ENCODE measurements at regions not wholly inside any gene's neighbourhood (a gene's known extent, or its start where the extent isn't known, plus 50 kb on each side); places are given as distances from the start of the nearest gene placed in this dataset.

DNA sequence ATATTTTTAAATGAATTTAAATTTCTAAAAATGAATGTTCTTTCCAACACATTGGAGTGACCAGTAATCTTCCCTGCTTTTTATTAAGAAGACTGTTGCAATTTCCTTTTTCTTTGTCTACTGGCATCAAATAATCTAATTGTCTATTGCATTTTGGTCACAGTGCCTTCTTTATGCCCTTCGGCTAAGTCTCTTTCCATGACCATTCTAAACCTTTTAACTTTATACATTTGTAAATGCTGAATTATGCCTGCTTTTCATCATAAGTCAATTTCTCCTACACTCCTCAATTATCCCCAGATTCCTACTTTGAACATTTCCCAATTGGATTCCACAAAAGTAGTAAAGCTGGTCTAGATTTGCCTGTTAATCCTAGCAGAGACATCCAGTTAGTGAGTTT is 69.1 kb upstream of the HSF2 start (continued):
- TF ChIP-seq FOXA1 (IDR thresholded peaks at IDR 0.05) (no peak), RXRA (IDR thresholded peaks at IDR 0.05) (no peak), GABPA (IDR thresholded peaks at IDR 0.05 in 1 of 2, conservative IDR thresholded peaks at IDR 0.05 in 1 of 2) (no peak)

GRCh38 chr6:122337645-122338044 is 61.8 kb upstream of the HSF2 start:
- no peak for TF ChIP-seq RAD21 (IDR thresholded peaks at IDR 0.05)
- no peak for TF ChIP-seq GABPA (IDR thresholded peaks at IDR 0.05 in 1 of 2, conservative IDR thresholded peaks at IDR 0.05 in 1 of 2)
- no peak for TF ChIP-seq HNF4A (conservative IDR thresholded peaks at IDR 0.05)
- no peak for TF ChIP-seq MAX (IDR thresholded peaks at IDR 0.05)
- TF ChIP-seq ZBTB33 (IDR thresholded peaks at IDR 0.05): no peak
- TF ChIP-seq FOXA2 (IDR thresholded peaks at IDR 0.05): no peak
- TF ChIP-seq TAF1 (conservative IDR thresholded peaks at IDR 0.05): no peak
- no peaks in the 10 kb centered on the region for H3K4me1 ChIP-seq (ENCODE audit: control insufficient read depth in 4 of 4, insufficient read depth in 4 of 4, low read length in 3 of 4)
- no peaks in the 10 kb centered on the region for H3K27me3 ChIP-seq (ENCODE audit: control insufficient read depth in 4 of 4, insufficient read depth in 4 of 4, low read length in 3 of 4)
- WGBS: 50% methylated on average over 3 of the region's 3 CpGs
- H3K27ac ChIP-seq (ENCODE audit: low read depth in 1 of 2, low read length in 2 of 2): no peak overlapping the region
- DNase-seq (ENCODE audit: low spot score): no peak
- H3K36me3 ChIP-seq (ENCODE audit: control insufficient read depth in 4 of 4, insufficient read depth in 3 of 4, low read depth in 1 of 4, low read length in 3 of 4): no peaks in the 10 kb centered on the region
- H3K9me3 ChIP-seq (ENCODE audit: control insufficient read depth in 4 of 4, low read length in 3 of 4): no peaks in the 10 kb centered on the region
- no peak overlapping the region for H3K9ac ChIP-seq (ENCODE audit: low read depth in 1 of 2, low read length in 2 of 2)
- no peak overlapping the region for H3K4me3 ChIP-seq (ENCODE audit: low read depth in 1 of 3, low read length in 3 of 3)

DNA sequence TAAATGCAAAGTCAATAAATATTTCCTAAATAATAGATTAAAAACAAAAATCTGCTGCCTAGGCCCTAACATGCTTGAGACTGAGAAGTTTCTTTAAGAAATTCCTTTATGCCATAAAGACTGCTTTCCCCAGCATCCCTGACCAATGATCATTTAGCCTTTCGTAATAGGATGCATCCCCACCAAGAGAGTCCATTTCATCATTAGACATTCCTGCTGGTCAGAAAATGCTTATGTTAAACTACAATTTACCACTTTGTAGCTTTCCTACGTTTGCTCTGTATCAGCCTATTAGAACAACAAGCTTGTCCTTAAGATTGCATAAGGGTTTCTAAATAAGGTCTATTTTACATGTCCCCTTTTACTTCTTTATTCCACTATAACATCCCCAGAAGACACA is 59.8 kb upstream of the HSF2 start:
- Histone ChIP-seq H3K4me1 (ENCODE audit: control insufficient read depth in 4 of 4, insufficient read depth in 4 of 4, low read length in 3 of 4) (no peaks in the 10 kb centered on the region), H3K9me3 (ENCODE audit: control insufficient read depth in 4 of 4, low read length in 3 of 4) (no peaks in the 10 kb centered on the region), H3K36me3 (ENCODE audit: control insufficient read depth in 4 of 4, insufficient read depth in 3 of 4, low read depth in 1 of 4, low read length in 3 of 4) (no peaks in the 10 kb centered on the region), H3K4me3 (ENCODE audit: low read depth in 1 of 3, low read length in 3 of 3) (no peak overlapping the region), H3K27me3 (ENCODE audit: control insufficient read depth in 4 of 4, insufficient read depth in 4 of 4, low read length in 3 of 4) (peaks cover 0 to 3% (median 0%) of the 10 kb centered on the region in 4 donors), H3K9ac (ENCODE audit: low read depth in 1 of 2, low read length in 2 of 2) (no peak overlapping the region), H3K27ac (ENCODE audit: low read depth in 1 of 2, low read length in 2 of 2) (no peak overlapping the region)
- TF ChIP-seq JUND (IDR thresholded peaks at IDR 0.05) (no peak), ZBTB33 (IDR thresholded peaks at IDR 0.05) (no peak), HNF4G (IDR thresholded peaks at IDR 0.05) (no peak), YY1 (IDR thresholded peaks at IDR 0.05) (no peak)
- 44% methylated on average over 2 of the region's 2 CpGs for WGBS
- DNase-seq (ENCODE audit: low spot score): no peak

- TF ChIP-seq, protein P1, sequence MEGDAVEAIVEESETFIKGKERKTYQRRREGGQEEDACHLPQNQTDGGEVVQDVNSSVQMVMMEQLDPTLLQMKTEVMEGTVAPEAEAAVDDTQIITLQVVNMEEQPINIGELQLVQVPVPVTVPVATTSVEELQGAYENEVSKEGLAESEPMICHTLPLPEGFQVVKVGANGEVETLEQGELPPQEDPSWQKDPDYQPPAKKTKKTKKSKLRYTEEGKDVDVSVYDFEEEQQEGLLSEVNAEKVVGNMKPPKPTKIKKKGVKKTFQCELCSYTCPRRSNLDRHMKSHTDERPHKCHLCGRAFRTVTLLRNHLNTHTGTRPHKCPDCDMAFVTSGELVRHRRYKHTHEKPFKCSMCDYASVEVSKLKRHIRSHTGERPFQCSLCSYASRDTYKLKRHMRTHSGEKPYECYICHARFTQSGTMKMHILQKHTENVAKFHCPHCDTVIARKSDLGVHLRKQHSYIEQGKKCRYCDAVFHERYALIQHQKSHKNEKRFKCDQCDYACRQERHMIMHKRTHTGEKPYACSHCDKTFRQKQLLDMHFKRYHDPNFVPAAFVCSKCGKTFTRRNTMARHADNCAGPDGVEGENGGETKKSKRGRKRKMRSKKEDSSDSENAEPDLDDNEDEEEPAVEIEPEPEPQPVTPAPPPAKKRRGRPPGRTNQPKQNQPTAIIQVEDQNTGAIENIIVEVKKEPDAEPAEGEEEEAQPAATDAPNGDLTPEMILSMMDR (IDR thresholded peaks at IDR 0.05; ENCODE audit: low read depth, low read length, missing input control): no peak
- TF ChIP-seq TAF1 (conservative IDR thresholded peaks at IDR 0.05): no peak
- TF ChIP-seq MAX (IDR thresholded peaks at IDR 0.05): no peak
- WGBS: 41% methylated on average over 2 of the region's 2 CpGs
Observed at GRCh38 chr6:122347280-122347679, 52.2 kb upstream of the HSF2 start.

More at GRCh38 chr6:122347280-122347679, 52.2 kb upstream of the HSF2 start:
- H3K27ac ChIP-seq (ENCODE audit: low read depth in 1 of 2, low read length in 2 of 2): no peak overlapping the region
- no peak overlapping the region for H3K9ac ChIP-seq (ENCODE audit: low read depth in 1 of 2, low read length in 2 of 2)
- no peak for DNase-seq (ENCODE audit: low spot score)
- no peak overlapping the region for H3K4me3 ChIP-seq (ENCODE audit: low read depth in 1 of 3, low read length in 3 of 3)
- H3K36me3 ChIP-seq (ENCODE audit: control insufficient read depth in 4 of 4, insufficient read depth in 3 of 4, low read depth in 1 of 4, low read length in 3 of 4): no peaks in the 10 kb centered on the region
- H3K27me3 ChIP-seq (ENCODE audit: control insufficient read depth in 4 of 4, insufficient read depth in 4 of 4, low read length in 3 of 4): peaks cover 0 to 5% (median 0%) of the 10 kb centered on the region in 4 donors
- H3K4me1 ChIP-seq (ENCODE audit: control insufficient read depth in 4 of 4, insufficient read depth in 4 of 4, low read length in 3 of 4): no peaks in the 10 kb centered on the region
- H3K9me3 ChIP-seq (ENCODE audit: control insufficient read depth in 4 of 4, low read length in 3 of 4): no peaks in the 10 kb centered on the region

Measured in liver (tissue), 8 donors.